ENCODE measurements at regions not wholly inside any gene's neighbourhood (a gene's known extent, or its start where the extent isn't known, plus 50 kb on each side); places are given as distances from the start of the nearest gene placed in this dataset.

GRCh38 chr11:71199226-71199820 lies 53.1 kb downstream of the SHANK2 start:
- no peaks in the 10 kb centered on the region for H3K27me3 ChIP-seq (ENCODE audit: control insufficient read depth in 1 of 2, insufficient read depth in 1 of 2, low read length in 2 of 2)
- peaks cover 9% of the 10 kb centered on the region for H3K79me1 ChIP-seq (replicated peaks; ENCODE audit: low read length, poor library complexity, severe bottlenecking)
- no peak overlapping the region for H3K27ac ChIP-seq (ENCODE audit: low read length, poor library complexity, severe bottlenecking)
- no peak overlapping the region for H2BK15ac ChIP-seq (ENCODE audit: low read depth, poor library complexity, severe bottlenecking)
- H3K36me3 ChIP-seq (ENCODE audit: control insufficient read depth in 1 of 2, insufficient read depth in 2 of 2, low read depth in 1 of 2, low read length in 2 of 2) = peaks cover 0 to 9% of the 10 kb centered on the region in 2 experiments
- H4K91ac ChIP-seq (ENCODE audit: low read length) = peak overlapping the region; percentile 22
- H3K9me3 ChIP-seq (ENCODE audit: control insufficient read depth, low read length) = no peaks in the 10 kb centered on the region
- no peak overlapping the region for H2BK12ac ChIP-seq (ENCODE audit: low read length in 2 of 2)
- no peak overlapping the region for H3K4ac ChIP-seq (ENCODE audit: low read depth in 1 of 2, low read length in 2 of 2)
- no peak overlapping the region for H3K4me3 ChIP-seq (ENCODE audit: insufficient read depth in 1 of 2, low read depth in 1 of 2, low read length in 2 of 2)
- H2AFZ ChIP-seq (ENCODE audit: low read depth, low read length) = no peak overlapping the region
- no peak for DNase-seq
- H3K4me2 ChIP-seq (ENCODE audit: low read length, poor library complexity, severe bottlenecking) = no peak overlapping the region
- H3K4me1 ChIP-seq (ENCODE audit: control insufficient read depth, insufficient read depth, low read depth, low read length) = peaks cover 11% of the 10 kb centered on the region
- H2BK5ac ChIP-seq (ENCODE audit: low read depth, low read length, poor library complexity, severe bottlenecking) = no peak overlapping the region
- H4K8ac ChIP-seq (ENCODE audit: low read length) = peak overlapping the region; percentile 27
- WGBS = 85% methylated on average over 20 of the region's 20 CpGs
- H3K23ac ChIP-seq (ENCODE audit: low read length in 2 of 2) = no peak overlapping the region
- no peak overlapping the region for H2BK120ac ChIP-seq (ENCODE audit: low read depth, low read length)
- H3K18ac ChIP-seq (ENCODE audit: low read depth in 1 of 2, low read length in 2 of 2) = no peak overlapping the region
- H3K14ac ChIP-seq (ENCODE audit: low read length in 2 of 2) = peak overlapping the region in 1 of 2 experiments; percentile 0
- H2AK5ac ChIP-seq (ENCODE audit: low read length, severe bottlenecking) = no peak overlapping the region
- H3K9ac ChIP-seq (ENCODE audit: low read length) = no peak overlapping the region

- Histone ChIP-seq H4K91ac (ENCODE audit: low read length) (no peak overlapping the region), H2BK12ac (ENCODE audit: low read length in 2 of 2) (no peak overlapping the region), H2BK15ac (ENCODE audit: low read depth, poor library complexity, severe bottlenecking) (no peak overlapping the region), H2BK120ac (ENCODE audit: low read depth, low read length) (no peak overlapping the region), H3K4ac (ENCODE audit: low read depth in 1 of 2, low read length in 2 of 2) (no peak overlapping the region), H3K4me2 (ENCODE audit: low read length, poor library complexity, severe bottlenecking) (no peak overlapping the region), H2AK5ac (ENCODE audit: low read length, severe bottlenecking) (no peak overlapping the region), H2BK5ac (ENCODE audit: low read depth, low read length, poor library complexity, severe bottlenecking) (no peak overlapping the region), H3K23ac (ENCODE audit: low read length in 2 of 2) (no peak overlapping the region), H3K4me1 (ENCODE audit: control insufficient read depth, insufficient read depth, low read depth, low read length) (peaks cover 8% of the 10 kb centered on the region), H3K9ac (ENCODE audit: low read length) (no peak overlapping the region), H2AFZ (ENCODE audit: low read depth, low read length) (no peak overlapping the region), H3K27me3 (ENCODE audit: control insufficient read depth in 1 of 2, insufficient read depth in 1 of 2, low read length in 2 of 2) (no peaks in the 10 kb centered on the region), H4K8ac (ENCODE audit: low read length) (no peak overlapping the region), H3K79me1 (replicated peaks; ENCODE audit: low read length, poor library complexity, severe bottlenecking) (peaks cover 9% of the 10 kb centered on the region), H3K9me3 (ENCODE audit: control insufficient read depth, low read length) (no peaks in the 10 kb centered on the region), H3K4me3 (ENCODE audit: insufficient read depth in 1 of 2, low read depth in 1 of 2, low read length in 2 of 2) (no peak overlapping the region), H3K36me3 (ENCODE audit: control insufficient read depth in 1 of 2, insufficient read depth in 2 of 2, low read depth in 1 of 2, low read length in 2 of 2) (peaks cover 0 to 9% of the 10 kb centered on the region in 2 experiments), H3K27ac (ENCODE audit: low read length, poor library complexity, severe bottlenecking) (no peak overlapping the region), H3K18ac (ENCODE audit: low read depth in 1 of 2, low read length in 2 of 2) (no peak overlapping the region), H3K14ac (ENCODE audit: low read length in 2 of 2) (no peak overlapping the region)
- DNase-seq = no peak
- 92% methylated on average over 11 of the region's 11 CpGs for WGBS
Measured at GRCh38 chr11:71198823-71199165, 53.6 kb downstream of the SHANK2 start.

- H2AK5ac ChIP-seq (ENCODE audit: low read length, severe bottlenecking) = no peak overlapping the region
- no peak overlapping the region for H3K23ac ChIP-seq (ENCODE audit: low read length in 2 of 2)
- no peak overlapping the region for H3K18ac ChIP-seq (ENCODE audit: low read depth in 1 of 2, low read length in 2 of 2)
- H3K4me1 ChIP-seq (ENCODE audit: control insufficient read depth, insufficient read depth, low read depth, low read length) = peaks cover 8% of the 10 kb centered on the region
- H2BK120ac ChIP-seq (ENCODE audit: low read depth, low read length) = no peak overlapping the region
- H3K9ac ChIP-seq (ENCODE audit: low read length) = no peak overlapping the region
- no peak overlapping the region for H4K91ac ChIP-seq (ENCODE audit: low read length)
- peak overlapping the region; percentile 8 for H2BK15ac ChIP-seq (ENCODE audit: low read depth, poor library complexity, severe bottlenecking)
- H2AFZ ChIP-seq (ENCODE audit: low read depth, low read length) = no peak overlapping the region
- no peak for DNase-seq
- peaks cover 9% of the 10 kb centered on the region for H3K79me1 ChIP-seq (replicated peaks; ENCODE audit: low read length, poor library complexity, severe bottlenecking)
- no peak overlapping the region for H4K8ac ChIP-seq (ENCODE audit: low read length)
- WGBS = 86% methylated on average over 15 of the region's 17 CpGs
- H3K36me3 ChIP-seq (ENCODE audit: control insufficient read depth in 1 of 2, insufficient read depth in 2 of 2, low read depth in 1 of 2, low read length in 2 of 2) = peaks cover 0 to 9% of the 10 kb centered on the region in 2 experiments
- no peak overlapping the region for H2BK12ac ChIP-seq (ENCODE audit: low read length in 2 of 2)
- H3K14ac ChIP-seq (ENCODE audit: low read length in 2 of 2) = no peak overlapping the region
- H3K27me3 ChIP-seq (ENCODE audit: control insufficient read depth in 1 of 2, insufficient read depth in 1 of 2, low read length in 2 of 2) = no peaks in the 10 kb centered on the region
- H2BK5ac ChIP-seq (ENCODE audit: low read depth, low read length, poor library complexity, severe bottlenecking) = no peak overlapping the region
- H3K27ac ChIP-seq (ENCODE audit: low read length, poor library complexity, severe bottlenecking) = no peak overlapping the region
- H3K4me2 ChIP-seq (ENCODE audit: low read length, poor library complexity, severe bottlenecking) = no peak overlapping the region
- H3K4ac ChIP-seq (ENCODE audit: low read depth in 1 of 2, low read length in 2 of 2) = no peak overlapping the region
- H3K4me3 ChIP-seq (ENCODE audit: insufficient read depth in 1 of 2, low read depth in 1 of 2, low read length in 2 of 2) = no peak overlapping the region
- H3K9me3 ChIP-seq (ENCODE audit: control insufficient read depth, low read length) = no peaks in the 10 kb centered on the region
Measured at GRCh38 chr11:71198141-71198822, 54.1 kb downstream of the SHANK2 start.

- Histone ChIP-seq H3K4me2 (ENCODE audit: low read length, poor library complexity, severe bottlenecking) (no peak overlapping the region), H2BK5ac (ENCODE audit: low read depth, low read length, poor library complexity, severe bottlenecking) (no peak overlapping the region), H3K4me1 (ENCODE audit: control insufficient read depth, insufficient read depth, low read depth, low read length) (peaks cover 8% of the 10 kb centered on the region), H3K4me3 (ENCODE audit: insufficient read depth in 1 of 2, low read depth in 1 of 2, low read length in 2 of 2) (no peak overlapping the region), H3K36me3 (ENCODE audit: control insufficient read depth in 1 of 2, insufficient read depth in 2 of 2, low read depth in 1 of 2, low read length in 2 of 2) (peaks cover 0 to 9% of the 10 kb centered on the region in 2 experiments), H3K18ac (ENCODE audit: low read depth in 1 of 2, low read length in 2 of 2) (no peak overlapping the region), H3K23ac (ENCODE audit: low read length in 2 of 2) (no peak overlapping the region), H2BK12ac (ENCODE audit: low read length in 2 of 2) (no peak overlapping the region), H2BK15ac (ENCODE audit: low read depth, poor library complexity, severe bottlenecking) (no peak overlapping the region), H3K79me1 (replicated peaks; ENCODE audit: low read length, poor library complexity, severe bottlenecking) (peaks cover 5% of the 10 kb centered on the region), H3K4ac (ENCODE audit: low read depth in 1 of 2, low read length in 2 of 2) (no peak overlapping the region), H4K8ac (ENCODE audit: low read length) (no peak overlapping the region), H3K27me3 (ENCODE audit: control insufficient read depth in 1 of 2, insufficient read depth in 1 of 2, low read length in 2 of 2) (no peaks in the 10 kb centered on the region), H2BK120ac (ENCODE audit: low read depth, low read length) (no peak overlapping the region), H3K14ac (ENCODE audit: low read length in 2 of 2) (no peak overlapping the region), H2AK5ac (ENCODE audit: low read length, severe bottlenecking) (no peak overlapping the region), H2AFZ (ENCODE audit: low read depth, low read length) (no peak overlapping the region), H3K9me3 (ENCODE audit: control insufficient read depth, low read length) (no peaks in the 10 kb centered on the region), H4K91ac (ENCODE audit: low read length) (no peak overlapping the region), H3K27ac (ENCODE audit: low read length, poor library complexity, severe bottlenecking) (no peak overlapping the region), H3K9ac (ENCODE audit: low read length) (no peak overlapping the region)
- peak; percentile 82 for DNase-seq
- WGBS = 80% methylated on average over 3 of the region's 5 CpGs
Measured at GRCh38 chr11:71197096-71197495, 55.3 kb downstream of the SHANK2 start.
